ENCODE measurements at regions not wholly inside any gene's neighbourhood (a gene's known extent, or its start where the extent isn't known, plus 50 kb on each side); places are given as distances from the start of the nearest gene placed in this dataset.

DNA sequence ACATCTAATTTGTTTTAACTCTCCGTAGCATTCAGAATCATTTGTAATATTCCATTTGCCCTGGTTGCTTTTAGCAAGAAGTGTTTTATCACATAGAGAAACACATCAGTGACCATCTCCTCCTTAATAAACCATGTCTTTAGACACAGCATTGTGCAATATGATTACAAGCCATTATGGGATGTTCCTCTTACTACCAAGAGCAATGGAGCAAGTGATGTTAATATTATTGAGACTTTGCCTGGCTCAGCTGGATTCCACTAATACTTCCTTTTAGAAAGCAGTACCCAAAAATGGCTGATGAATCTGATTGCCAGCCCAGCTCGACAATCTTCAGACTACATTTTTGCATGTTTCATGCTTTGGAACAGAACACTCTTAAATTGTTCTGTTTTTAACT, 364.2 kb downstream of the OSTF1 start:
- TF ChIP-seq RFX5 (IDR thresholded peaks at IDR 0.05; ENCODE audit: low read depth, low read length) (no peak), POLR2A (IDR thresholded peaks at IDR 0.05; ENCODE audit: low read depth, low read length) (no peak), FOS (IDR thresholded peaks at IDR 0.05; ENCODE audit: low read depth, low read length) (no peak), CEBPB (IDR thresholded peaks at IDR 0.05; ENCODE audit: low read depth, low read length) (peak; percentile 14; the same call in 1 of the 2 replicates), MAZ (IDR thresholded peaks at IDR 0.05; ENCODE audit: borderline replicate concordance, low read depth, low read length) (no peak), MAFK (IDR thresholded peaks at IDR 0.05; ENCODE audit: low read depth, low read length) (no peak)
- TF ChIP-seq, protein P1, sequence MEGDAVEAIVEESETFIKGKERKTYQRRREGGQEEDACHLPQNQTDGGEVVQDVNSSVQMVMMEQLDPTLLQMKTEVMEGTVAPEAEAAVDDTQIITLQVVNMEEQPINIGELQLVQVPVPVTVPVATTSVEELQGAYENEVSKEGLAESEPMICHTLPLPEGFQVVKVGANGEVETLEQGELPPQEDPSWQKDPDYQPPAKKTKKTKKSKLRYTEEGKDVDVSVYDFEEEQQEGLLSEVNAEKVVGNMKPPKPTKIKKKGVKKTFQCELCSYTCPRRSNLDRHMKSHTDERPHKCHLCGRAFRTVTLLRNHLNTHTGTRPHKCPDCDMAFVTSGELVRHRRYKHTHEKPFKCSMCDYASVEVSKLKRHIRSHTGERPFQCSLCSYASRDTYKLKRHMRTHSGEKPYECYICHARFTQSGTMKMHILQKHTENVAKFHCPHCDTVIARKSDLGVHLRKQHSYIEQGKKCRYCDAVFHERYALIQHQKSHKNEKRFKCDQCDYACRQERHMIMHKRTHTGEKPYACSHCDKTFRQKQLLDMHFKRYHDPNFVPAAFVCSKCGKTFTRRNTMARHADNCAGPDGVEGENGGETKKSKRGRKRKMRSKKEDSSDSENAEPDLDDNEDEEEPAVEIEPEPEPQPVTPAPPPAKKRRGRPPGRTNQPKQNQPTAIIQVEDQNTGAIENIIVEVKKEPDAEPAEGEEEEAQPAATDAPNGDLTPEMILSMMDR (conservative IDR thresholded peaks at IDR 0.05; ENCODE audit: low read depth, low read length) = no peak
- TF ChIP-seq, protein P2, sequence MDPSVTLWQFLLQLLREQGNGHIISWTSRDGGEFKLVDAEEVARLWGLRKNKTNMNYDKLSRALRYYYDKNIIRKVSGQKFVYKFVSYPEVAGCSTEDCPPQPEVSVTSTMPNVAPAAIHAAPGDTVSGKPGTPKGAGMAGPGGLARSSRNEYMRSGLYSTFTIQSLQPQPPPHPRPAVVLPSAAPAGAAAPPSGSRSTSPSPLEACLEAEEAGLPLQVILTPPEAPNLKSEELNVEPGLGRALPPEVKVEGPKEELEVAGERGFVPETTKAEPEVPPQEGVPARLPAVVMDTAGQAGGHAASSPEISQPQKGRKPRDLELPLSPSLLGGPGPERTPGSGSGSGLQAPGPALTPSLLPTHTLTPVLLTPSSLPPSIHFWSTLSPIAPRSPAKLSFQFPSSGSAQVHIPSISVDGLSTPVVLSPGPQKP (IDR thresholded peaks at IDR 0.05; ENCODE audit: borderline replicate concordance, low read depth, low read length) = no peak
